DMS79 (cell line): ENCODE measurements at regions not wholly inside any gene's neighbourhood (a gene's known extent, or its start where the extent isn't known, plus 50 kb on each side); places are given as distances from the start of the nearest gene placed in this dataset.

Source experiments
- DNase-seq: peaks from one replicate; lab custom pipeline; 2025; lab: John Stamatoyannopoulos, UW

GRCh38 chr5:88487066-88487465 lies 218.4 kb upstream of the TMEM161B start:
- no peak for DNase-seq

GRCh38 chr5:88486431-88486830 lies 217.8 kb upstream of the TMEM161B start:
- no peak for DNase-seq

GRCh38 chr5:88485531-88485930 lies 216.9 kb upstream of the TMEM161B start:
- DNase-seq: no peak

GRCh38 chr5:88483964-88484672 lies 215.5 kb upstream of the TMEM161B start:
- no peak for DNase-seq

- DNase-seq: no peak
Observed at GRCh38 chr5:88480801-88481499, 212.3 kb upstream of the TMEM161B start.

GRCh38 chr5:88480245-88480644 lies 211.6 kb upstream of the TMEM161B start:
- DNase-seq: no peak

GRCh38 chr5:88474574-88474973 lies 205.9 kb upstream of the TMEM161B start:
- DNase-seq: no peak

- DNase-seq: no peak
Observed at GRCh38 chr5:88470745-88471144, 202.1 kb upstream of the TMEM161B start.

GRCh38 chr5:88459971-88460370 lies 191.3 kb upstream of the TMEM161B start:
- DNase-seq: no peak

GRCh38 chr5:88452820-88453219 lies 184.2 kb upstream of the TMEM161B start:
- DNase-seq: no peak

GRCh38 chr5:88450239-88450638 lies 181.6 kb upstream of the TMEM161B start:
- DNase-seq: no peak

GRCh38 chr5:88438006-88438405 lies 169.4 kb upstream of the TMEM161B start:
- DNase-seq: no peak

- no peak for DNase-seq
Observed at GRCh38 chr5:88436290-88436689, 167.6 kb upstream of the TMEM161B start.

- DNase-seq: no peak
Observed at GRCh38 chr5:88428633-88429032, 160.0 kb upstream of the TMEM161B start.

GRCh38 chr5:88426441-88426840 lies 157.8 kb upstream of the TMEM161B start:
- no peak for DNase-seq

- no peak for DNase-seq
Observed at GRCh38 chr5:88425124-88425523, 156.5 kb upstream of the TMEM161B start.

- DNase-seq: no peak
Observed at GRCh38 chr5:88419931-88420330, 151.3 kb upstream of the TMEM161B start.

- no peak for DNase-seq
Observed at GRCh38 chr5:88407341-88407740, 138.7 kb upstream of the TMEM161B start.

- no peak for DNase-seq
Observed at GRCh38 chr5:88405783-88406182, 137.1 kb upstream of the TMEM161B start.

- no peak for DNase-seq
Observed at GRCh38 chr5:88404405-88404804, 135.8 kb upstream of the TMEM161B start.

GRCh38 chr5:88401686-88402085 lies 133.0 kb upstream of the TMEM161B start:
- DNase-seq: no peak

- no peak for DNase-seq
Observed at GRCh38 chr5:88401228-88401627, 132.6 kb upstream of the TMEM161B start.

GRCh38 chr5:88399561-88399960 lies 130.9 kb upstream of the TMEM161B start:
- DNase-seq: no peak

- DNase-seq: no peak
Observed at GRCh38 chr5:88398316-88398715, 129.7 kb upstream of the TMEM161B start.
